HepG2 (cell line): ENCODE measurements at regions not wholly inside any gene's neighbourhood (a gene's known extent, or its start where the extent isn't known, plus 50 kb on each side); places are given as distances from the start of the nearest gene placed in this dataset.

ENCODE experiments used
- BRCA1 ChIP-seq: sonication (generic); formaldehyde crosslinking; IDR thresholded peaks from 2 replicates; pipeline ENCODE4 v1.4.0; 2020; ENCODE audit warnings: missing genetic modification reagents
- DR1 ChIP-seq: sonication (generic); formaldehyde crosslinking; IDR thresholded peaks from 2 replicates; pipeline ENCODE4 v1.8.0; 2021; ENCODE audit warnings: mild to moderate bottlenecking, missing genetic modification reagents, inconsistent platforms
- EZH2 ChIP-seq: conservative IDR thresholded peaks from 2 replicates; pipeline ENCODE4 v1.6.1; 2012; ENCODE audit warnings: mild to moderate bottlenecking, low read depth, low read length, moderate library complexity
- FOSL2 ChIP-seq: sonication (generic); formaldehyde crosslinking; IDR thresholded peaks from 2 replicates; pipeline ENCODE4 v1.4.0; 2020; ENCODE audit warnings: missing genetic modification reagents
- RAD21 ChIP-seq: fragments of 450-650 bp; formaldehyde crosslinking; IDR thresholded peaks from 2 replicates; pipeline ENCODE4 v1.5.0; 2020; ENCODE audit warnings: mild to moderate bottlenecking
- SP1 ChIP-seq, 2 experiments: fragments of 450-650 bp in 1 of 2; sonication (generic) in 1 of 2; formaldehyde crosslinking in 1 of 2; IDR thresholded peaks; 2 replicates each; pipeline versions ENCODE4 v1.4.0 to v1.6.1; 2016 to 2020; ENCODE audit warnings: missing genetic modification reagents in 1 of 2
- ZNF354B ChIP-seq: sonication (generic); formaldehyde crosslinking; IDR thresholded peaks from 2 replicates; pipeline ENCODE4 v1.8.0; 2022; ENCODE audit warnings: mild to moderate bottlenecking, missing genetic modification reagents
- TF ChIP-seq, protein P1 (sequence below): IDR thresholded peaks from 2 replicates; pipeline ENCODE4 v1.6.1; 2016; ENCODE audit warnings: mild to moderate bottlenecking

DNA sequence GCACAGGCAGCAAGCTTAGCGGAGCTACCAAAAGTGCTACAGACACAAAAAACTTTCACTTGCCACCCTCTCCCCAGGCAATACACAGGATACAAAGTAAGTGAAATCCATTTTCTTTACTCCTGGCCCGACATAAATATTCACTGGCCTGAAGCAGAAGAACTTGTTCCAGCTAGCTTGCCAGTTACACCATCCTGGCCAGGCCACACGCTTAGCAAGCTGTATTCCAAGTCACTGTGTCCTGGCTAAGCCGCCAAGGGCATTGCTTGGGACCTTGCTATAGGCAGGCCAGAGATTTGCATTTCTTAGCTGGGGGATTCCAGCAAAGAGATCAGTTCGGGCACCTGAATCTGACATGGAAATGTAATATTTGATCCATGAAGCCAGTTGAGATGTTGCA is 71.0 kb upstream of the SLC1A3 start:
- TF ChIP-seq SP1 (IDR thresholded peaks at IDR 0.05): no peak
- no peak for TF ChIP-seq SP1 (CRISPR knock-in tag; IDR thresholded peaks at IDR 0.05)
- TF ChIP-seq, protein P1, sequence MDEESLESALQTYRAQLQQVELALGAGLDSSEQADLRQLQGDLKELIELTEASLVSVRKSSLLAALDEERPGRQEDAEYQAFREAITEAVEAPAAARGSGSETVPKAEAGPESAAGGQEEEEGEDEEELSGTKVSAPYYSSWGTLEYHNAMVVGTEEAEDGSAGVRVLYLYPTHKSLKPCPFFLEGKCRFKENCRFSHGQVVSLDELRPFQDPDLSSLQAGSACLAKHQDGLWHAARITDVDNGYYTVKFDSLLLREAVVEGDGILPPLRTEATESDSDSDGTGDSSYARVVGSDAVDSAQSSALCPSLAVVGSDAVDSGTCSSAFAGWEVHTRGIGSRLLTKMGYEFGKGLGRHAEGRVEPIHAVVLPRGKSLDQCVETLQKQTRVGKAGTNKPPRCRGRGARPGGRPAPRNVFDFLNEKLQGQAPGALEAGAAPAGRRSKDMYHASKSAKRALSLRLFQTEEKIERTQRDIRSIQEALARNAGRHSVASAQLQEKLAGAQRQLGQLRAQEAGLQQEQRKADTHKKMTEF (CRISPR knock-in tag): no peak
- no peak for TF ChIP-seq EZH2
- TF ChIP-seq FOSL2 (CRISPR knock-in tag): no peak
- no peak for TF ChIP-seq ZNF354B (CRISPR knock-in tag)
- TF ChIP-seq RAD21 (CRISPR knock-in tag): no peak
- TF ChIP-seq DR1 (CRISPR knock-in tag): no peak
- TF ChIP-seq BRCA1 (CRISPR knock-in tag): no peak
